MM.1S (cell line): ENCODE measurements at regions not wholly inside any gene's neighbourhood (a gene's known extent, or its start where the extent isn't known, plus 50 kb on each side); places are given as distances from the start of the nearest gene placed in this dataset.

ENCODE experiments used
- DNase-seq: peaks from one replicate; pipeline ENCODE4 v3.0.0-alpha.2; 2015
- H2AFZ ChIP-seq: fragments of 300-600 bp; sonication (generic); 2 replicates; pipeline ENCODE4 v1.6.0; 2016; ENCODE audit warnings: antibody characterized with exemption, low read length
- H3F3A ChIP-seq: fragments of 300-600 bp; sonication (generic); 2 replicates; pipeline ENCODE4 v1.6.1; 2016; ENCODE audit warnings: mild to moderate bottlenecking, antibody characterized with exemption, low read length, moderate library complexity, mixed read lengths; ENCODE audit not compliant: insufficient read depth
- H3K27ac ChIP-seq: fragments of 300-600 bp; sonication (generic); 2 replicates; pipeline ENCODE4 v1.5.1; 2016; ENCODE audit warnings: mild to moderate bottlenecking, low read length
- H3K27me3 ChIP-seq: fragments of 300-600 bp; sonication (generic); replicated peaks from 2 replicates; pipeline ENCODE4 v1.6.0; 2016; ENCODE audit warnings: low read length; ENCODE audit not compliant: insufficient read depth
- H3K36me3 ChIP-seq: fragments of 300-600 bp; sonication (generic); replicated peaks from 2 replicates; pipeline ENCODE4 v1.6.1; 2016; ENCODE audit warnings: mild to moderate bottlenecking, low read length, mixed read lengths; ENCODE audit not compliant: insufficient read depth
- H3K4me1 ChIP-seq: fragments of 300-600 bp; sonication (generic); 2 replicates; pipeline ENCODE4 v1.6.1; 2016; ENCODE audit warnings: low read length, mixed read lengths
- H3K4me2 ChIP-seq: fragments of 300-600 bp; sonication (generic); 2 replicates; pipeline ENCODE4 v1.6.0; 2016; ENCODE audit warnings: low read depth, low read length
- H3K4me3 ChIP-seq: fragments of 300-600 bp; sonication (generic); 2 replicates; pipeline ENCODE4 v1.5.1; 2016; ENCODE audit warnings: low read length, mixed read lengths
- H3K79me2 ChIP-seq: fragments of 300-600 bp; sonication (generic); 2 replicates; pipeline ENCODE4 v1.6.1; 2016; ENCODE audit warnings: mixed run types, low read length, mixed read lengths
- H3K9ac ChIP-seq: fragments of 300-600 bp; sonication (generic); 2 replicates; pipeline ENCODE4 v1.6.1; 2016; ENCODE audit warnings: low read length, mixed read lengths
- H3K9me2 ChIP-seq: fragments of 300-600 bp; sonication (generic); replicated peaks from 2 replicates; pipeline ENCODE4 v1.6.1; 2016; ENCODE audit warnings: mild to moderate bottlenecking, low read length, mixed read lengths; ENCODE audit not compliant: insufficient read depth
- H3K9me3 ChIP-seq: fragments of 300-600 bp; sonication (generic); replicated peaks from 2 replicates; pipeline ENCODE4 v1.6.1; 2016; ENCODE audit warnings: mild to moderate bottlenecking, low read length, mixed read lengths; ENCODE audit not compliant: insufficient read depth
- H4K20me1 ChIP-seq: fragments of 300-600 bp; sonication (generic); 2 replicates; pipeline ENCODE4 v1.6.1; 2016; ENCODE audit warnings: mild to moderate bottlenecking, low read length, moderate library complexity, mixed read lengths; ENCODE audit not compliant: insufficient read depth
- EZH2 ChIP-seq: fragments of 300-600 bp; sonication (generic); optimal IDR thresholded peaks from 2 replicates; pipeline ENCODE3; 2017; ENCODE audit warnings: low read depth, mild to moderate bottlenecking, antibody characterized with exemption, low read length, mixed read lengths
- EZH2phosphoT487 ChIP-seq: fragments of 300-600 bp; sonication (generic); IDR thresholded peaks from 2 replicates; pipeline ENCODE4 v1.6.1; 2018; ENCODE audit warnings: antibody characterized with exemption, low read length
- TF ChIP-seq, protein P1 (sequence below): fragments of 300-600 bp; sonication (generic); IDR thresholded peaks from 2 replicates; pipeline ENCODE4 v1.5.1; 2016; ENCODE audit warnings: antibody characterized with exemption, low read length, mixed read lengths

DNA sequence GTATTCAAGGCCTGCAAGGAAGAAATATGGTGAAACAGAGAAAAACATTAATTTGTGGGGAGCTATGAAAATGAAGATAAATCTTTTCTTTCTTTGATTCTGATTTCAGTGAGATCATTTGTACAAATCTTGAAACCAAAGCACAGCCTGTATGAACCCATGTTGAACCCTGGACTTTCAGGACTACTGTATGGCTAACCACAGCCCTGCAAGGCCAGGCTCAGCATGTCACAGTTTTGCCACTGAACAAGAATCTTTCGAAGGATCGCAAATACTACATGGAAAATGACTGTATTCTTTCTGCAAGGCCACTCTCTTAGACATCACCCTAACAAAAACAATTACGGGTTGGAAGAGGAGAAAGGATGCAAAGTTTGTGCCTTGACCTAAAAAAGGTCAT, 161.7 kb upstream of the MAF start:
- H3K9me3 ChIP-seq = no peaks in the 10 kb centered on the region
- H3K27ac ChIP-seq = no peak overlapping the region
- H3K4me2 ChIP-seq = no peak overlapping the region
- H3K4me1 ChIP-seq = 0 out of 2 replicates have a peak, but pooled peaks cover under 1% of the 10 kb centered on the region
- no peaks in the 10 kb centered on the region for H3K79me2 ChIP-seq
- H3K4me3 ChIP-seq = no peak overlapping the region
- TF ChIP-seq EZH2phosphoT487 (no peak), EZH2 (no peak)
- TF ChIP-seq, protein P1, sequence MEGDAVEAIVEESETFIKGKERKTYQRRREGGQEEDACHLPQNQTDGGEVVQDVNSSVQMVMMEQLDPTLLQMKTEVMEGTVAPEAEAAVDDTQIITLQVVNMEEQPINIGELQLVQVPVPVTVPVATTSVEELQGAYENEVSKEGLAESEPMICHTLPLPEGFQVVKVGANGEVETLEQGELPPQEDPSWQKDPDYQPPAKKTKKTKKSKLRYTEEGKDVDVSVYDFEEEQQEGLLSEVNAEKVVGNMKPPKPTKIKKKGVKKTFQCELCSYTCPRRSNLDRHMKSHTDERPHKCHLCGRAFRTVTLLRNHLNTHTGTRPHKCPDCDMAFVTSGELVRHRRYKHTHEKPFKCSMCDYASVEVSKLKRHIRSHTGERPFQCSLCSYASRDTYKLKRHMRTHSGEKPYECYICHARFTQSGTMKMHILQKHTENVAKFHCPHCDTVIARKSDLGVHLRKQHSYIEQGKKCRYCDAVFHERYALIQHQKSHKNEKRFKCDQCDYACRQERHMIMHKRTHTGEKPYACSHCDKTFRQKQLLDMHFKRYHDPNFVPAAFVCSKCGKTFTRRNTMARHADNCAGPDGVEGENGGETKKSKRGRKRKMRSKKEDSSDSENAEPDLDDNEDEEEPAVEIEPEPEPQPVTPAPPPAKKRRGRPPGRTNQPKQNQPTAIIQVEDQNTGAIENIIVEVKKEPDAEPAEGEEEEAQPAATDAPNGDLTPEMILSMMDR = no peak
- H3K36me3 ChIP-seq = no peaks in the 10 kb centered on the region
- no peaks in the 10 kb centered on the region for H4K20me1 ChIP-seq
- no peak overlapping the region for H2AFZ ChIP-seq
- H3K9me2 ChIP-seq = no peaks in the 10 kb centered on the region
- H3K27me3 ChIP-seq = no peaks in the 10 kb centered on the region
- H3K9ac ChIP-seq = no peak overlapping the region
- no peak for DNase-seq
- H3F3A ChIP-seq = no peaks in the 10 kb centered on the region

DNA sequence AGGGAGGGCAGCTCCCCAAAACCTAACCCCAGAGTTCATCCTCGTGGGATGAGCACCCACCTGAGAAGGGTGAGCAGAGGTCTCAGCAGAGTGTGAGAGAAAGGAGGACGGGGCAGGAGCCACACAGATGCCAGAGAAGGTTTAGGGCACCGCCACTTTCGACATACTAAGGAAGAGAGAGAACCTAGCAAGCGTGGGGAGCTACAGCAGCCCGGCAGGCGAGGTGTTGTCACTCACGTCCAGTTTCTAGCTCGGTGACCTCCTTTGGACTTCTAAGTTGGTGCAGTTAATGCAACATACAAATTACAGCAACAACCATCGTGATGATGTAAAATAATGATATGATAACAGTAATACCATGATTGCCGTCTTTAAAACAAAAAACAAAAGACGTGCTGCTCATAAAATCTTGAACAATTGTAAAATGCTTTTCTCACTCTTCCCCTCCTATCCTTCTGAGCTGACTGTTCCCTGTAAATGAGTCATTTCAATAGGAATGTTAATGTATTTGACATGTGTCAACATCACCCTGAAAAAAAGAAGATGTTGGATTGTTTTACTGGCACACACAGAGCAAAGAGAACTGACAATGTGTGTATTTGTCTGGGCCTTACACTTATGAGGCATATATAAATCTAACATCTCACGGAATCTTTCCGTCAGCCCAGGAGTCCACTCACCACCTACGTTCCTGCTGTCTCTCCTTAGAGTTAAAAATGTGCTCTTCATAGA, 158.2 kb upstream of the MAF start:
- no peaks in the 10 kb centered on the region for H3K79me2 ChIP-seq
- H3K27ac ChIP-seq = no peak overlapping the region
- DNase-seq = no peak

DNA sequence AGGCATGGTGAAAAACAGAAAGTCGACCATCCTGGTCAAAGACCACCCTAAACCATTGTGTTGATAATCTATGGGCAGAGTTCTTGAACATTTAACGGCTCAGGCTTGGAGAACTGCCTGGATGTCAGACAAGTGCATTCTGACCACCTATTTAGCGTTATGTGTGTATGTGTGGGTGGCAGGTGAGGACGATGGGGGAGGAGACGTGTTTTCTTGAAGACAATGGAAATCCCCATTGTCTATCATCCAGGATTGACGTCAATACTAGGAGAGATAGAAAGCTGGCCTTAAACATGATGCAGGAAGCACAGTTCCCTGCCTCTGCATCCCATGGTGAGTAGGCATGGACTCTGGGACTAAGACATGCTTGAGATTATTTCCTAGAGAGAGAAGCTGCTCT, 157.4 kb upstream of the MAF start:
- Histone ChIP-seq H3K9me3 (no peaks in the 10 kb centered on the region), H3F3A (no peaks in the 10 kb centered on the region), H3K4me3 (no peak overlapping the region), H3K9ac (no peak overlapping the region), H3K4me2 (no peak overlapping the region), H3K9me2 (no peaks in the 10 kb centered on the region), H3K27ac (no peak overlapping the region), H2AFZ (no peak overlapping the region), H3K4me1 (no peaks in the 10 kb centered on the region), H3K79me2 (no peaks in the 10 kb centered on the region), H3K27me3 (no peaks in the 10 kb centered on the region), H4K20me1 (no peaks in the 10 kb centered on the region), H3K36me3 (no peaks in the 10 kb centered on the region)
- no peak for TF ChIP-seq EZH2
- no peak for TF ChIP-seq EZH2phosphoT487
- TF ChIP-seq, protein P1 = no peak
- DNase-seq = no peak

More for the DNA sequence above, 158.2 kb upstream of the MAF start:
- Histone ChIP-seq H3K4me3 (no peak overlapping the region), H3K36me3 (no peaks in the 10 kb centered on the region), H2AFZ (no peak overlapping the region), H3K9me2 (no peaks in the 10 kb centered on the region), H3K27me3 (no peaks in the 10 kb centered on the region), H3K4me2 (no peak overlapping the region), H3F3A (no peaks in the 10 kb centered on the region), H4K20me1 (no peaks in the 10 kb centered on the region), H3K4me1 (no peaks in the 10 kb centered on the region), H3K9me3 (no peaks in the 10 kb centered on the region), H3K9ac (no peak overlapping the region)
- TF ChIP-seq, protein P1 = no peak
- TF ChIP-seq EZH2phosphoT487 (no peak), EZH2 (no peak)
